ENCODE measurements at regions not wholly inside any gene's neighbourhood (a gene's known extent, or its start where the extent isn't known, plus 50 kb on each side); places are given as distances from the start of the nearest gene placed in this dataset.

DNA sequence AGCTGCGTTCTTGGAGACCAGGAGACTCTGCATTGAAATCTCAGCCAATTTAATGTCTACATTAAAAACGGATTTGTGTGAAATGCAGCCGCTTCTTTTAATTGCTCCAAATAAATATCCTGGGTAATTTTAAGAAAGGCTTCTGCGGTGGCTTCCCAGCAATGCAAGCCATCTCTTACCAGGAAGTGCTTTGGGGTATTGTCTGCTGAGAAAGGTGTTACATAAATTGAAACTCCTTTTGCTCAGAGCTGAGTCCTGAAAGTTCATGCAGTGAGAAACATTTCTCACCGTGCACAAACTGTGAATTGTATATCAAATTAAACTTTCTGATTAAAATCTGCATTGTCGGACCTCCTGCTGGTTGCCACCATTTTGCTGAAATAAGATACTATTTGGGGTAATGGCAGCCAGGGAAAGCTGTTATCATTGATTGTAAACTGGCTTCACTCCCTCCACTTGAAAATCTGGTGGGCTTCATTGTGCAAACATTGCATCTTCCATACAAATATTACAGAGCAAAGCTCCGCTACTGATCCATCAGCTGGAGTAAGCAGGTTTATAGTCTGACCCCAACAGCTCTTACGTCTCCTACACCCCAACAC, 59.5 kb downstream of the ZIC5 start:
- DNase-seq (ENCODE audit: low read depth), result no peak

DNA sequence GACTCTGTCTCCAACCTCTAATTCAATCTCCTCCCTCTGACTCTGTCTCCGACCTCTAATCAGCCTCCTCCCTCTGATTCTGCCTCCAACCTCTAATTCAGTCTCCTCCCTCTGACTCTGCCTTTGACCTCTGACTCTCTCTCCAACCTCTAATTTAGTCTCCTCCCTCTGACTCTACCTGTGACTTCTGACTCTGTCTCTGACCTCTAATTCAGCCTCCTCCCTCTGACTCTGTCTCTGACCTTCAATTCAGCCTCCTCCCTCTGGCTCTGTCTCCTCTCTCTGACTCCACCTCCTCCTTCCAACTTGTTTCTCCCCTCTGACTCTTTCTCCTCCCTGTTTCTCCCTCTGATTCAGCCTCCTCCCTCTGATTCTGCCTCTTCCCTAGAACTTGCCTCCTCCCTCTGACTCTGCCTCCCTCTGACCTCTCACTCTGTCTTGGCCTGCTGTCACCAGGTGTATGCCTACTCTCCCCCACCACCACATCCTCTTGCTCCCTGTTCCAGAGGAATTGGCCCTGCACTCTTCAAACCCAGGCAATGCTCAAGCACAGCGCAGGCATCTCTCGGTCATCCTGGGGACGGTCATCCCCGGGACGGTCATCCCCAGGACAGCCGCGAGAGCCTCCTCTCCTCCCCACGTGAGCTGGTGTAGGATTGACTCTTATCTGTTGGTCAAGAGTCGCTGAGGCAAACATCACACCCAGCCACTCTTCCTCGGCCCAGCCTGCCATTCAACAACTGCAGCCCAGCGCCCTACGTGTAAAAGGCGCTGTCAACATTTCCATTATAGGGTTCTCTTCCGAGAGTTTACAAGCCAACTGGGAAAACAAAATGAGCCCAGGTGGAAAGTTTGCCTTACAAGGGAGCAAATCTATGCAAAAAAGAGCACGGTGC, 60.2 kb downstream of the ZIC5 start:
- no peak for DNase-seq (ENCODE audit: low read depth)

DNA sequence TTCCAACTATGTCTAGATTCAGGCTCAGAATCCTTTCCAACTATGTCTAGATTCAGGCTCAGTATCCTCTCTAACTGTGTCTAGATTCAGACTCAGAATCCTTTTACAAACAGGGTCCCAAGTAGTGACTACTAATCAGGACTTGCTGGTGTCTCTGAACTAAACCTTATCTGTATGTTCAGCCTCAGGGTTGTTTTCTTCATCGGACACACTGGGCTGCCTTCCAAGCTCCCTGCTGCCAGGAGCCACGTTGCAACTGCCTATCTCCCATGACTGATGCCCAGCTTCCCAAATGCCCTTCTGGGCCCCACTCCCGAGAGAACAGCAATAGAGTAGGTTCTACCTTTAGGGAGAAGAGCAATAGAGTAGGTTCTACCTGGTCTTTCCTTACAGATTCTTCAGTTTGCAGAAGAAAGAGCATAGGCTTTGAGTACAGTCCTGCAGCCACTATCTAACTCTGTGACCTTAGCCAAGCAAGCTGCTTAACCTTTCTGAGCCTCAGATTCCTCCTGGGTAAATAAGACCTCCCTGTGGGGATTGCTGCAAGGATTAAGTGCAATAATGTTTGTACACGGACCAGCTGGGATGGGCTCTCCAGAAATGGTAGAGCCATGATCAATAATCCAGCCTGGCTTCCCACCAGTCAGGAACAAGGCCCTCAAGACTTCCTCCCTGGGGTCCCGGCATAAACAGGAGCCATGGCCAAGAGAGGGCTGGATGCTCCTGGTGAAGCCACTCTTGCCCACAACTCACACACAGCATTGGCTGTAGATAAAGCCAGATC, 61.5 kb downstream of the ZIC5 start:
- DNase-seq (ENCODE audit: low read depth), result no peak

DNA sequence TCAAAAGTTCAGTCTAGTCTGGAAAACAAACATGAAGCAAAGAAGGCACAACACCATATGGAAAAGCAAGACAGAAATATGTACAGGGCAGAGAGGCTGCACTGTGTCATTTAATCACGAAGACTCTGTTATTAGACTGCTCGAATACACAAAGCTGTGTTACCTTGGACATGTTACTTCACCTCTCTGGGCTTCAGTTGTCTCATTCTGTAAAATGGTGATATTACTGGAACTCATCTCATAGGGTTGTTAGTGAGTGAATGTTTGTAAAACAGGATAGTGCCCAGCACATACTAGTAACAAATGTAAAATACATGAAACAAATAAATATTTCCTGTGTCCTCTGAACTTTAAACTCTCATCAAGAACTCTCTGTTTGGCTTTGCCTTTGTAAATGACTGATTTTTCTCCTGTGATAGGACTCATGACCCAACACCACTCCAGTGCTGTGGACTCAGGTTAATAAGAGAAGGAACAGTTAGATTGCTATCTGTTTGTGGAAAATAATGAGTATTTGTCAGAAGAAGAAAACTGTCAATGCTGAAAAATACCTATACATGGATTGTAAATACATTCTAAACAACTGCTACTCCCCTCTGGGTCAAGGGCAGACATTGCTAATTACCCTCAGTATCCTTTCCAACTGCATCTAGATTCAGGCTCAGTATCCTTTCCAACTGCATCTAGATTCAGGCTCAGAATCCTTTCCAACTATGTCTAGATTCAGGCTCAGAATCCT, 62.3 kb downstream of the ZIC5 start:
- no peak for DNase-seq (ENCODE audit: low read depth)

DNA sequence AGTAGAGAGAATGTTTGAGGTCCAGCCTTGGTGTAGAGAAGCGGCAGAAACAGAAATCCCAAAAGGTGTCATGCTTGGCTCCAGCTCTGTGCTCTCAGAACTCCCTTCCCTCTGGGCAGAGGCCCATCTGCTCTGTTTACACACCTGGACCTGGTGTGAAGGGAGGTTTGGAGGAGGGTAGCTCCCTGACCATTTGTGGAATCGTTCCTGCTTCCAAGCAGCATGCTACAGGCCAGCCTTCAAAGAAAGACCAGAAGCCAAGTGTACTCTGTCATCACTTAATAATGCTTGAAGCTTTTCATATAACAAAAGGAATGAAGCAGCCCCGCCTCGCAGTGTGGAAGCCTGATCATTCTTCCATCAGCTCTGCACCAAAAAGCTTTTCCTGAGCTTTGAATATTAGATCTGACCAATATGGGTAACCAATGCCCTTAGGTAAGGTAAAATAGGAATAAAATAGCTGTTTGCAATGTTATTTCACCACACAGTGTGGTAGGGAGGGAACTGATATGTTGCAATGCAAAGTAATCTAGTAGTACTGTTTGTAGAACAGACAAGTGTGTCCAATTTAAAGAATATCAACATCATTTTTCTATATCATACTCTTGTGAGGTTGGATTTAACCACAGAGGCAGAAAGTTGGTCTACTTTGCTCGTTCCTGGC, 63.3 kb downstream of the ZIC5 start:
- DNase-seq (ENCODE audit: low read depth), result no peak

DNA sequence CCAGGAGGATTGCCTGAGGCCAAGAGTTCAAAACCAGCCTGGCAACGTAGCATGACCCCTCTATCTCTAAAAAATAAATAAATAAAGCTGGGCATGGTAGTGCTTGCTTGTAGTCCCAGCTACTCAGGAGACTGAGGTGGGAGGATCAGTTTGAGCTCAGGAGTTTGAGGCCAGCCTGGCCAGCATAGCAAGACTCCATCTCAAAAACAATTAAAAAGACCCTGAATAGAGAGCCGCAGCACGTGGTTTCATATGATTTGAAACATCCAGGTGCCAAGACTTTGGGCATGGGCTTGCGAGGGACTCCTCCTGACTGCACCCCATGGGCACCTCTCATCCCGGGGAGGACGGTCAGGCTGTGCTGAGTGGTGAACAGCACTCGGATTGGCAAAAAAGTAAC, 63.9 kb downstream of the ZIC5 start:
- DNase-seq (ENCODE audit: low read depth), result no peak

DNA sequence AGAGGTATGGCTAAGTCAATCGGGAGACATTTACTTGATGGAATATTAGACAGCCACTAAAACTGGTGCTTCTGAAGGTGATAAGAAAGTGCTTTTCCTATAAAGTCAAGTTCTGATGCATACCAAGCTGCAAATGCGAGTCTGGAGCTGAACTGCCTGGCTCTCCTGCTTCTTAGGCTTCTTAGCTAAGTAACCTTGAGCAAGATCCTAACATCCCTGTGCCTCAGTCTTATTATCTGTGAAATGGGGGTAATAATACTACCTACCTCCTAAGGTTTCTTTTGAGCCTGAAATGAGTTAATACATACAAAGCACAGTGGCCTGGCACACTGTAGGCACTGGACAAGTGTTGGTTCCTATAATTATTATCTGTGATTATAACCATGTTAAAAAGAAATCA, 64.5 kb downstream of the ZIC5 start:
- DNase-seq (ENCODE audit: low read depth), result no peak

DNA sequence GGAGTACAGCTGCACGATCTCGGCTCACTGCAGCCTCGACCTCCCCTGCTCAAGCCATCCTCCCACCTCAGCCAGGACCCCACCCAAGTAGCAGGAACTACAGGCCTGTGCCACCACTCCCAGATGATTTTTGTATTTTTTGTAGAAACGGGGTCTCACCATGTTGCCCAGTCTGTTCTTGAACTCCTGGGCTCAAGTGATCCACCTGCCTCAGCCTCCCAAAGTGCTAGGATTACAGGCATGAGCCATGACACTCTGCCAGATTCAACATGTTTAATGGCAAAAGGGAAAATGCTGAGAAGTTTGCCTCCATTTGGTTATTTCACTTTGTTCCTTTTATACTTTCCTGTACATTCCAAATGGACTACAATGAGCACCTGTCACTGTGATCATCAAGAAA, 65.8 kb downstream of the ZIC5 start:
- no peak for DNase-seq (ENCODE audit: low read depth)

DNA sequence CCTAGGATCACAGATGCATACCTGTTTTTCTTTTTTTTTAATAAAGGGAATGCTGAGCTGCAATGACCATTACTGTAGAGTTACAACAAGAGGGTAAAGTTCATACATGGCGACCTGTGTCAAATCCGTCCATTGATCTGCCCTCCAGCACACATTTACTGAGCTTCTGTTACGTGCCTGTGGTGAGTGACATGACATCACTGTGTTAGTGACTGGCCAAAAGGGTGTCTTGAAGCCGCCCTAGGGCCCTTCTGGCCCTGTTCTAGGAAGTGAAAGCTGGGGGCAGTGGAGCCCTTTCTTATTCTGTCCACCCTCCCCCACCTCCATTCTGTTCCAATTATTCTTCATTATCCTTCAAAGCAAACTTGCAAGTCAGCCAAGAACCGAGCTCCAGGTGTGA, 66.3 kb downstream of the ZIC5 start:
- DNase-seq (ENCODE audit: low read depth), result no peak

DNA sequence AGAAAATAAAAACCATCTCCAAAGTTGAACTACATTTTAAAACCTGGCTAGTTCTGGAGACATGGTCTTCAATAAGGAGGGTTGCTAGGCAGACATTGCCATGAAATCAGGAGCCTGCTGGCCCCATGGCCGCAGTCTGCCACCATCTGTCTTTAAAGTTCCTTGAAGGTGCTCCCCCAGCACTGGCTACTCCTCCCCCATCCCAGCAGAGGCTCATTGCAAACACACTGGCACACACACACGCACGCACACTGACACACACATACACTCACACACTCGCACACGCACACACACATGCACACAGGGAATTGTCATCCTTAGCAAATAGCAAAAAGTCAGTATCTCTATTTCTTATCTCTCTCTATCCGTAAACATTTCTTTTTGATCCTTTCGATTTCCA, 68.4 kb downstream of the ZIC5 start:
- no peak for DNase-seq (ENCODE audit: low read depth)

DNA sequence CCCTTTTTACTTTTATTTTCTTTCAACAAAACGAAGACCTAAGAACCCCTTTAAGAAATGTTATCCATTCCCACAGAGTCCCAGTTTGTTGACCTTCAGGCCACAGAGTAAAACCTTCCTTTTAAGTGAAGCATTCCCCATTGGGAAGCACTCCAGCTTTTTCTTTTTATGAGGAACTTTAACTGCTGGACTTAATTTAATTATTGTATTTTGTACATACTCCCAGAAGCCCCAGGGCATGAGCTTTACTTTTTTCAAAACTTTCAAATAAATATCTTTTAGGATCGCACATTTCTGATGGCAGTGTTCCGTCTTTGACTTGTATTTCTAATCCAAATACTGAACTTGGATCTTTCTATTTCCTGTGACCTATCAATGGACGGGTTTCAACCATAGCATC, 68.9 kb downstream of the ZIC5 start:
- DNase-seq (ENCODE audit: low read depth), result no peak

DNA sequence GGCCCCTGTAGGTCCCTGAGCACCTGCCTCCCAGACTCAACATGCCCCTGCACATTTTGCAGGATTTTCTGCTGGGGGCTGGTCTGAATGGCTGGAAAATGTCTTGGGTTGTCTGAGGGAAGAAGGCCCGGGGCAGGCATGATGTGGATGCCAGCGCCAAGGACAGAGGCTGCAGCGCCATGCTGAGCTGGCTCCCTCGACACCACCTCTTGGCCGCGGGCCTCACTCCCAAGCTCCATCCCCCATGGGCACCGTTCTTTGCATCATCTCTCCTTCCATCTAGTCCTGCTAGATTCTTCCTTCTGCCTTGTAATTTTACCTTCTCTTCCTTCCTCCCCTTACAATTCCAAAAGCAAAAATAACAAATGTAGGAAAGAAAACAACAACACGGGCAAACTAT, 70.6 kb downstream of the ZIC5 start:
- no peak for DNase-seq (ENCODE audit: low read depth)

DNA sequence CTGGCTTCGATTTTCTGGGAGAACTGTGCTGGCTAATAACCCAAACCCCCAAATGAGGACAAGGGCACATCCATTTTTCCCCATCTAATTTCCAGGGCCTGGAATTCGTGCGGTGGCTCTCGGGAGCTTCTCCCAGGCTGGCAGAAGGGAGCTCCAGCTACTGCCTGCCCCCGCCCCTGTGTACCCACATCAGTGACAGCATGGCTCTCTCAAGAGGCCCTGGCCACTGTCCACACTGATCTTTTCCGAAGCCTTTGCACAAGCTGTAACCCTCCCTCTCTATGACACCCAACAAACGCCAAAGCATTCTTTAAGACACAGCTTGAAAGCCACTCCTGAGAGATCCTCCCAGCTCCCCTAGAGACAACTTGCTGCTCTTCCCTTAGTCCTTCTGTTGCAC, 73.1 kb downstream of the ZIC5 start:
- DNase-seq (ENCODE audit: low read depth), result no peak

DNA sequence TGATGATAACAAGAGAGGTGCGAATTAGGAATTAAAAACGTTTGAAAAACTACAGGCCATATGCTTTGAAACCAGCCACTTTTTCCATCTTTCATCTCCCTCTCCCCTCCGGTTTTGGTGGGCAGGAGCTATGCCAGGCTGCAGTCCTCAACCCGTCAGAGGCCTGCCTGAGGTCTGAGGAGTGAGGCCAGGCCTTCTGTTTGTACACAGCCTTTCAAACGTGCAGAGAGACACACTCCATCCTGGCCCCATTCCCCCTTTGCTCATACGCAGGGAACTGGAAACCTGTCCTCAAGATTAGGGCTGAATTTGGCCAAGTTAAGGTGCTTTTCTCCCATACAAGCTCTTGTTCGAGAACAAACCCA, 74.5 kb downstream of the ZIC5 start:
- no peak for DNase-seq (ENCODE audit: low read depth)

DNA sequence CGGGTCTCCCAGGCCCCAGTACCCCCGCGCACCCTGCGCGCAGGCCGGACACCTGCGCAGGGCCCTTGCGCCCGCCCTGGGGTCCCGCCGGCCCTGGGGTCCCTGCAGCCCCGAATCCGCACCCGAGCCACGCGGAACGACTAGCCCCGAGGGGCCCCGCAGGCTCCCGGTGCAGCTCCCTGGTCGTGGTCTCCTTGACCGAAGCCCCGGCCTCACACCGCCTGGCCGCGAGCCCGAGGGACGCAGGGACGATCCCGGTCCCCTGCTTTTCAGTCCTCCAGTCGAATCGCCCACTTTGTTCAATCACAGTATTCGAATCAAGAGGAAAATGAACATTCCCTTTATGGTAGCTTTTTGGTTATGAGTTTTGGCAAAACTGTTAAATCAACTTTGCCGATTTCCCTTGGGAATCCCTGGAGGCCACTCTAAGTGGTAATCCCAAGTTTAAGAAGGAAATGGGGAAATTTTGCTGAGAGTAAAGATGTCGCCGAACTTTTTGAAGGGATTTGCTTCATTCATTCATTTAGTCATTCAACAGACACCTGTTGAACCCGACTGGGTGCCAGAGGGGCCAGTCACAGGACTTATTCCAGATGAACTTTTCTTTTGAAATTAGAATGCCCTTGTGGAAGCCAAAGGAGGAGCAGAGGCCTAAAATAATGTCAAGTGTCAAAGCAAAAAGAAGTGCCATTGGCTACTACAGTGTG, 75.0 kb downstream of the ZIC5 start:
- DNase-seq (ENCODE audit: low read depth), result no peak

DNA sequence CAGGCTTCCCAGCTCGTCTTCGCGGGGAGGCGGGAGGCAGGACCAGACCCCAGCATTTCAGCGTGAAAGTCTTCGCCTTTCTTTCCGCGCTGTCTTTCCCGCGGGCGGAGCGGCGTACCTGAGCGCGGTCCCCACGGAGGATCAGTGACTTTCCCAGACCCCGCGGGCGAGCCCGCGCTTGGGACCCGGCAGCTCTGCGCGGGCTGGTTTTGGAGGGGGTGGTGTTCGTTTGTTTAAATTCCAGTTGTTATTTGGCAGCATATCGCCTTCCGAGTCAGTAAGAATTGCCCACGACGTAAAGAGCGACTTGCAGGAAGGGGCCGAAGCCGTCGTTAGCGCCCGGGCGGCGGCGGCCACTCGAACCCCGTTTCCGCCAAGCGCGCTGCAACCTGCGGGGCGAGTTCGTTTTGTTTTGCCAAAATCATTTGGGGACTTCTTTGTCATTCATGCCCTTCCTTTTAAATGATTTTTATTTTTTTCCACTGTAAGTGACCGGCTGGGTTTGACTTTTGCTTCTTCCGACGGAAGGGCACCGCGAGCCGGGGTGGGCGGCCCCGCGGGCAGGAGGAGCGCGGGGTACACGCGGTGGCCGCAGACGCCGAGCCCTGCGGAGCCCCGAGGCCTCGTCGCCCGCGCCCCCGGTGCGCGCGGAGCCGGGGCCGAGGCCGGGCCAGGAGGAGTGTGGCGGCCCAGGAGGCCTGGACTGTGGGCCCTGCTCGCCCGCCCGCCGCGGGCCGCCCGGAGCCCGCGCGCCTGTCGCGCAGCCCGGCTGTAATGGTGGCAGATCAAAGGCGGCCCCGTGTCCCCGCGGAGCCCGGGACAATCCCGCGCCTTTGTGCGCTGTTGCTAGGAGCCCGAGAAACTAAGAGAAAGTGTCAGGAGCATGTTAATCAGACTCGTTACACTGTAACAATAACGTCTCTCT, 75.9 kb downstream of the ZIC5 start:
- DNase-seq (ENCODE audit: low read depth), result no peak

DNA sequence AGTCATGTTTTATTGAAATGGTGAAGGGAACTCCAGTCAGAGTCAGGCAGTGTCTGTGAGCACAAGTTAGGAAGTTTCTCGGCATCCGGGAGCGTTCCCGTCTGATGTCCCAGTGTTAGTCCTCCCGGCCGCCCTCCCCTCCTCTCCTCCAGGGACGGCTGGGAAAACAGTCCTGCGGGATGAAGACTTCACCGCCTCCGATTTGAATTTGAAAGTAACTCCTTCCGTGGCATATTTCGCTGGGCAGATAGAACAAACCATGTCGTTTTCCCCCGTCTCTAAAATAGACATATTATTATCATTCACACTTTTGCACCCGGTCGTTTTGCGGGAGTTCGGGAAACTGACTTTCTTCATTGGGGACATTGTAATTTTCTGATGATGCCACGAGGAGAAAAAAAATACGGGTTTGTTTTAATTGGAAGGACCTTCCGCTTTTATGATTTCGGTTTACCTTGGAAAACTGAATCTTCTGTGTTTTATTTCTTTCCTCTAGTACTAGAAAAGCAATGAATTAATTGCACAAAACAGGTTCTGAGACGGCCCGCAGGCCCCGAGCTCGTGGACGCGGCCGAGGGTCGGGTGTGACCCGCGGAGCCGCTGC, 76.6 kb downstream of the ZIC5 start:
- no peak for DNase-seq (ENCODE audit: low read depth)

DNA sequence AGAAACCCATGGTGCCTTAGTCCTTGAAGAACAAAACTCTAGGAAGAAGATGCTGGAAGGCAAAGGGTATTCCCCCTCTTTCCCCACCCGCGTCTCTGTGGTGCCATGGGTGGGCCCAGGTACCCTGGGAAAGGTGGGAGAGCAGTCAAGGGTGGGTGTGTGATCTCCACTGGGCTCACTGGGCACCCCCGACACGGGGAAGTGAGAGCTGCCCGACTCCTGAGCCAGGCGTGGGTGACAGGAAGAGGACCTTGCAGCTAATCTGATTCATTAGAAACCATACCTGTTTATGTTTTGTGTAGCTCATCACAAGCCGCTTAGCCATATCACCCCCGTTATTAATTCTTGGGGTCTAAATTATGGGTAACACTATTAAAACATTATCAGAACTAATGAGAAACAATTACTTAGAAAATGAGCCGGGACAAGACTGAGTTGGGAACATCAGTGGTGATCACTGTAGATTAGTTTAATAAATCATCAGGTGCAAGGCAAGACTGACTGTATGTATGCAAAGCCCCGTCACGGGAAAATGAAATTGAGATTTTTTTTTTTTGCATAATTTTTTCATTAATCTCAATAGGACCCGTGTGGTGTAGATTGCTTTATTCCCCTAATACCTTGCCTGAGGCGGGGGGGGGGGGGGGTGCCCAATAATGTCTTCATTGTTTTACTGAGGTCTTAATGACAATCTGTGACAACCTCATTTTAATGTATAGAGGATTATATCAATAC, 77.3 kb downstream of the ZIC5 start:
- no peak for DNase-seq (ENCODE audit: low read depth)

DNA sequence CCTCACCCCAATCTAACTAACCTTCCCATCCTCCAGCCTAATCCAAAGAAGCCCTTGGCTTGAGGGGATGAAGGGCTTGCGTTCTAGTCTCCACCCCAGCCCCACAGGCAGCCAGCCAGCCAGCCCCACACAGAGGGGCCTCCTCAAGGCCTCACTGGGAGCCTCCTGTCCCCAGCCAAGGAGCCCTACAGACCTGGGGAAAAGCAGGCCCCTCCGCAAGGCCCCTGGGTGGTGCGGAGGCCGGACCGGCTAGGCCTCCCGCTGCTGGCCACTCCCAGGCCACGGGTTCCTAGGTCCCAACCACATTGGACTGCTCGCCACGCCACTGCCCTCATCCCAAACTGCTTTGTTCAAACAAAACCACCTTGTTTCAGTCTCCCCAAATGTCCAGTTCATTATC, 78.0 kb downstream of the ZIC5 start:
- no peak for DNase-seq (ENCODE audit: low read depth)
